ENCODE measurements at regions not wholly inside any gene's neighbourhood (a gene's known extent, or its start where the extent isn't known, plus 50 kb on each side); places are given as distances from the start of the nearest gene placed in this dataset.

GRCh38 chr18:2281523-2282199, 289.6 kb downstream of the METTL4 start:
- DNase-seq (ENCODE audit: low spot score in 2 of 2) (no peak), ATAC-seq (no peak)
- Mint-ChIP-seq H3K36me3 (no peaks in the 10 kb centered on the region), H3K9me3 (no peaks in the 10 kb centered on the region), H3K27ac (no peak overlapping the region)

DNA sequence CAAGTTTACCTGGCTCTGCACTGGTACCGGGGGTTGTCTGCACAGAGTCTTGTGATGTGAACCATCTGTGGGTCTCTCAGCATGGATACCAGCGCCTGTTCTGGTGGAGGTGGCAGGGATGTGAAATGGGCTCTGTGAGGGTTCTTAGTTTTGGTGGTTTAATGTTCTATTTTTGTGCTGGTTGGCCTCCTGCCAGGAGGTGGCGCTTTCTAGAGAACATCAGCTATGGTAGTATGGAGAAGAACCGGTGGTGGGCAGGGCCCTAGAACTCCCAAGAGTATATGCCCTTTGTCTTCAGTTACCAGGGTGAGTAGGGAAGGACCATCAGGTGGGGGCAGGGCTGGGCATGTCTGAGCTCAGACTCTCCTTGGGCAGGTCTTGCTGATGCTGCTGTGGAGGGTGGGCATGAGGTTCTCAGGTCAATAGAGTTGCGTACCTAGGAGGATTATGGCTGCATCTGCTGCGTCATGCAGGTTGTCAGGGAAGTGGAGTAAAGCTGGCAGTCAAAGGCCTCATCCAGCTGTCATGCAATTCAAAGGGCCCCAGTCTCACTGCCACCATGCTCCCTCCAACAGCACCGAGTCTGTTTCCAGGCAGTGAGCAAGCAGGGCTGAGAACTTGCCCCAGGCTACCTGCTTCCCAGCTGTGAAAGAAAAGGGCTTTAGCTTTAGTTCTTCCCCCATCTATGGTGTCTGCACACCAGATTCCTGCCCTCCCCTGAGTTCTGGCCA, 278.0 kb downstream of the METTL4 start:
- H3K36me3 Mint-ChIP-seq: no peaks in the 10 kb centered on the region
- DNase-seq (ENCODE audit: low spot score in 2 of 2) (peak in 1 of 2 donors; percentile 3), ATAC-seq (no peak)
- H3K9me3 Mint-ChIP-seq: no peaks in the 10 kb centered on the region
- H3K27ac Mint-ChIP-seq: no peak overlapping the region

GRCh38 chr18:2301316-2301715, 270.0 kb downstream of the METTL4 start:
- no peak for DNase-seq (ENCODE audit: low spot score in 2 of 2)
- Mint-ChIP-seq H3K27ac (no peak overlapping the region), H3K9me3 (no peaks in the 10 kb centered on the region), H3K36me3 (no peaks in the 10 kb centered on the region)
- no peak for ATAC-seq

GRCh38 chr18:2302012-2302411, 269.3 kb downstream of the METTL4 start:
- Mint-ChIP-seq H3K36me3 (no peaks in the 10 kb centered on the region), H3K27ac (no peak overlapping the region), H3K9me3 (no peaks in the 10 kb centered on the region)
- no peak for DNase-seq (ENCODE audit: low spot score in 2 of 2)
- no peak for ATAC-seq

GRCh38 chr18:2302628-2303516, 268.4 kb downstream of the METTL4 start:
- DNase-seq (ENCODE audit: low spot score in 2 of 2) (no peak), ATAC-seq (no peak)
- no peaks in the 10 kb centered on the region for H3K36me3 Mint-ChIP-seq
- H3K9me3 Mint-ChIP-seq: no peaks in the 10 kb centered on the region
- no peak overlapping the region for H3K27ac Mint-ChIP-seq

- DNase-seq (ENCODE audit: low spot score in 2 of 2): no peak
- no peak for ATAC-seq
- no peaks in the 10 kb centered on the region for H3K36me3 Mint-ChIP-seq
- no peak overlapping the region for H3K27ac Mint-ChIP-seq
- no peaks in the 10 kb centered on the region for H3K9me3 Mint-ChIP-seq
Measured at GRCh38 chr18:2303517-2304238, 267.6 kb downstream of the METTL4 start.

GRCh38 chr18:2304378-2305175, 266.7 kb downstream of the METTL4 start:
- H3K36me3 Mint-ChIP-seq: no peaks in the 10 kb centered on the region
- DNase-seq (ENCODE audit: low spot score in 2 of 2) (no peak), ATAC-seq (no peak)
- H3K9me3 Mint-ChIP-seq: no peaks in the 10 kb centered on the region
- H3K27ac Mint-ChIP-seq: no peak overlapping the region

DNA sequence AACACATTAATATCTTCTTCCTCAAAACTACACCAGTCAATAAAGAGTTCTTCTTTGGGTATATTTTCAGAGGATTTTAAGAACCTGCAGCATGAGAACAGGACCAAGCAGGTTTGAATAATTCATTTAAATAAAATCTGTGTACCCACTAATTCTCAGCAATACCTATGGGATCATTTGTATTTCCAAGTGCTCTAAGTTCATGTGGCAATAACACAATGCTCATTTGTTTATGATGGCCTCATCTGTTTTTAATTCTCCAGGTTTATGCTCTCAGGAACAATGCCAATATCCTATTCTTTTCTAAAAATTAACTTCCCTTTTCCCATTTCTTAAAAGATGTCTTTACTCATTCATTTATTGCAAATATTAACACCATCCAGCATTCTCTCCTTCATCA, 264.7 kb downstream of the METTL4 start:
- DNase-seq (ENCODE audit: low spot score in 2 of 2) (no peak), ATAC-seq (no peak)
- Mint-ChIP-seq H3K36me3 (no peaks in the 10 kb centered on the region), H3K27ac (no peak overlapping the region), H3K9me3 (no peaks in the 10 kb centered on the region)

DNA sequence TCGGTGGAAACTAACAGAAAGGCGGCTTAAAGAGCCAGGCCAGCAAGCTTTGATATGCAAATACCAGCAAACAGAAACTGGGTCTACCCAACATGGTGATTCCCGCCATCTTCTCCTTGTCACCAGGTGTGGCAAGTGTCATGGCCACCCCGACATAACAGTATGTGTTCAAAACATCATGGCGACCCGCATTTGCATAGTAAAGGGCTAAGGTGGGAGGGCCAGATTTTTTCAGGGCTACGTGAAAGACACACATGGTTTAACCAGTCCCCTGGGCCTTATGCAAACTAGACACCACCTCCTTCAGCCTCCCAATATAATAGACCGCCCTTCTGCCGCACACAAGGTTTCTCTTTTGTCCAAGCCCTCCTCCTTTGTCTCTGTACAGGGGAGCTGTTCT, 260.4 kb downstream of the METTL4 start:
- DNase-seq (ENCODE audit: low spot score in 2 of 2) (no peak), ATAC-seq (no peak)
- no peak overlapping the region for H3K27ac Mint-ChIP-seq

GRCh38 chr18:2312440-2312839, 258.9 kb downstream of the METTL4 start:
- no peak for ATAC-seq
- Mint-ChIP-seq H3K27ac (no peak overlapping the region), H3K36me3 (no peaks in the 10 kb centered on the region), H3K9me3 (no peaks in the 10 kb centered on the region)
- no peak for DNase-seq (ENCODE audit: low spot score in 2 of 2)

More for the DNA sequence above, 260.4 kb downstream of the METTL4 start:
- Mint-ChIP-seq H3K36me3 (no peaks in the 10 kb centered on the region), H3K9me3 (no peaks in the 10 kb centered on the region)

DNA sequence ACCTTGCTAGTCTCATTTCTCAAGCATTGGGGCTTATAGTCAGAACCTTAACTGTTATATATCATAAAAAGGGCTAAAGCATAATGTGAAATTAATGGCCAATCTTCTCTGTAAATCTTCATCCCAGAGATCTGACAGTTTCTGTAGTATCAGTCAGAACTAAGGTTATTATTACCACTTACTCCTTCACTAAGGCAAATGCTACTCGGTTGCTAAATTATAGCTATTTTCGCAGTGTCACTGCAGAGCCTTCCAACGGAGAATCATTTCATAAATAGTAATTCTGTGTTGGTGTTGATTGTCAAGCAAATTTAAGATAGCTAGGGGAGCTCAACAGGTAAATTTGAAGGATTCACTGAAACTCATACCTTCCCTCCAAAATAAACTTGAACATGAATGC, 258.0 kb downstream of the METTL4 start:
- DNase-seq (ENCODE audit: low spot score in 2 of 2): no peak
- no peaks in the 10 kb centered on the region for H3K36me3 Mint-ChIP-seq
- no peak for ATAC-seq
- H3K27ac Mint-ChIP-seq: no peak overlapping the region
- no peaks in the 10 kb centered on the region for H3K9me3 Mint-ChIP-seq

- Mint-ChIP-seq H3K27ac (no peak overlapping the region), H3K9me3 (no peaks in the 10 kb centered on the region), H3K36me3 (no peaks in the 10 kb centered on the region)
- ATAC-seq: no peak
- no peak for DNase-seq (ENCODE audit: low spot score in 2 of 2)
Measured at GRCh38 chr18:2316082-2316750, 255.1 kb downstream of the METTL4 start.

DNA sequence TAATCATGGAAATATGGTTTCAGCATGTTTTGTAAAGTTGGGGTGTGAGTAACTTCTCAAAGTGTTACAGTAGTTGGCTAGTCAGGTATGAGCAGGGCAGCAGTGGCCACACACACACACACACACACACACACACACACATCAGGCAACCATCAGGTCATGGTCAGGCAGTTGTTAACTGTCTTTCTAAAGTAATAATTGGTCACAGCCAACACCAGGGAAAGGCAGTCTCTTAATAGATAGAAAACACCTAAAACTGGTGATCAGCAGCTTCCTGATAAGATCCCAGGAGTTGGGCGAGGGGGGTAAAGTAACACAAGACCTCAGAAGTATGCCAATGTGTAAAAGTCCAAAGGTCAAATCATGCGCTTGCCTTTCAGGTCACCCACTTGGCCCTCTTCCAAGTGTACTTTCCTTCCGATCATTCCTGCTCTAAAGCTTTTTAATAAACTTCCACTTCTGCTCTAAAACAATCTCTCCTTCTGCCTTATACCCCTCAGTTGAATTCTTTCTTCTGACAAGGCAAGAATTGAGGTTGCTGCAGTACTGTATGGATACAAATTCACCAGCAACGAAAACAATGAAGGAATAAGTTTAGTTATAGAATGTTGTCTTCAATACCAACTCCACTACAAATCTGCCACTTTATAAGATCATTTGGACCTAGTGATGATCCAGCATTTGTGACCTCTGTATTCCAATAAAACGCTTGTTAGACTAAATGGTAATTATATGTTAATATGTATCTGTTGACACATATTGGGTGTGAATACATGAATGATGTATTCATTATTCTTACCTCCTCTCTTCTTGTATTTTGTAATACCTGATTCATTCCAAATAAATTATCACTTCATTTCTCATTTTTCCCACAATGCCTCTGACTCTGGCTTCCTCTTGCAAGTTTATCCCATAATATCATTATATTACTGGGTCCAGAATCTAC, 254.3 kb downstream of the METTL4 start:
- H3K27ac Mint-ChIP-seq: no peak overlapping the region
- no peak for ATAC-seq
- H3K36me3 Mint-ChIP-seq: no peaks in the 10 kb centered on the region
- no peak for DNase-seq (ENCODE audit: low spot score in 2 of 2)
- H3K9me3 Mint-ChIP-seq: no peaks in the 10 kb centered on the region

DNA sequence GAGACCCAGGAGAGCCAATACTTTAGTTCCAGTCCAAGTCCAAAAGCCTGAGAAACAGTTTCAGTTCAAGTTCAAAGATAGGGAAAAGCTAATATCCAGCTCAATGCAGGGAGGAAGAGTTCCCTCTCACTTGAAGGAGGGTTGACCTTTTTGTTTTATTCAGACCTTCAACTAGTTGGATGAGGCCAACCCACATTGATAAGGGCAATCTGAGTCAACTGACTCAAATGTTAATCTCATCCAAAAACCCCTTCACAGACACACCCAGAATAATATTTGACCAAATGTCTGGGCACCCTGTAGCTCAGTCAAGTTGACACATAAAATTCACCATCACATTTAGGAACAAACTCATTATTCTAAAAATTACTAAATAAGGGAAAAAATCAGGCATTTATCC, 246.8 kb downstream of the METTL4 start:
- Mint-ChIP-seq H3K9me3 (no peaks in the 10 kb centered on the region), H3K36me3 (no peaks in the 10 kb centered on the region), H3K27ac (no peak overlapping the region)
- DNase-seq (ENCODE audit: low spot score in 2 of 2) (no peak), ATAC-seq (no peak)
